NB4 (cell line): ENCODE measurements at regions not wholly inside any gene's neighbourhood (a gene's known extent, or its start where the extent isn't known, plus 50 kb on each side); places are given as distances from the start of the nearest gene placed in this dataset.
"Not testable (repeated sequence)": the region's sequence is repeated elsewhere in the genome, so short reads cannot be mapped to it uniquely, and the experiment has no call there.

Experiments used
- CTCF ChIP-seq: IDR thresholded peaks from one replicate; pipeline ENCODE4 v1.5.1; 2012; ENCODE audit warnings: low read depth, low read length
- POLR2A ChIP-seq: IDR thresholded peaks from 2 replicates; pipeline ENCODE4 v1.6.1; 2011; ENCODE audit warnings: mild to moderate bottlenecking; ENCODE audit not compliant: insufficient read length; ENCODE audit errors: extremely low read depth

GRCh38 chr10:57321400-57321854, 946.3 kb downstream of the IPMK start:
- not testable (repeated sequence) for TF ChIP-seq CTCF, POLR2A
